Astrocyte of the cerebellum (primary cell): ENCODE measurements at regions not wholly inside any gene's neighbourhood (a gene's known extent, or its start where the extent isn't known, plus 50 kb on each side); places are given as distances from the start of the nearest gene placed in this dataset.

Source experiments
- DNase-seq: peaks from one replicate; pipeline ENCODE4 v3.0.0-alpha.2; 2011; ENCODE audit warnings: low read depth
- H3K4me3 ChIP-seq: 2 replicates; pipeline ENCODE4 v1.5.1; 2011; ENCODE audit warnings: mild to moderate bottlenecking, low read depth, low read length, moderate library complexity
- CTCF ChIP-seq: IDR thresholded peaks from 2 replicates; pipeline ENCODE4 v1.5.1; 2012; ENCODE audit warnings: low read length, low read depth, moderate library complexity, mild to moderate bottlenecking; ENCODE audit errors: missing control alignments
- in situ Hi-C: cut with HindIII; loops from 2 replicates; pipeline ENCODE4 v1.10.0; 2017; ENCODE audit warnings: low sequenced_read_pairs

GRCh38 chr2:43003702-43004101 is 211.3 kb upstream of the HAAO start:
- in situ Hi-C loops, result no loop called here
- no peak for DNase-seq
- H3K4me3 ChIP-seq, result no peak overlapping the region
- no peak for TF ChIP-seq CTCF

GRCh38 chr2:43001787-43002468 is 209.5 kb upstream of the HAAO start:
- no peak for DNase-seq
- in situ Hi-C loops, result no loop called here
- no peak for TF ChIP-seq CTCF
- no peak overlapping the region for H3K4me3 ChIP-seq

GRCh38 chr2:43001055-43001378 is 208.6 kb upstream of the HAAO start:
- TF ChIP-seq CTCF, result no peak
- H3K4me3 ChIP-seq, result no peak overlapping the region
- in situ Hi-C loops, result no loop called here
- no peak for DNase-seq

DNA sequence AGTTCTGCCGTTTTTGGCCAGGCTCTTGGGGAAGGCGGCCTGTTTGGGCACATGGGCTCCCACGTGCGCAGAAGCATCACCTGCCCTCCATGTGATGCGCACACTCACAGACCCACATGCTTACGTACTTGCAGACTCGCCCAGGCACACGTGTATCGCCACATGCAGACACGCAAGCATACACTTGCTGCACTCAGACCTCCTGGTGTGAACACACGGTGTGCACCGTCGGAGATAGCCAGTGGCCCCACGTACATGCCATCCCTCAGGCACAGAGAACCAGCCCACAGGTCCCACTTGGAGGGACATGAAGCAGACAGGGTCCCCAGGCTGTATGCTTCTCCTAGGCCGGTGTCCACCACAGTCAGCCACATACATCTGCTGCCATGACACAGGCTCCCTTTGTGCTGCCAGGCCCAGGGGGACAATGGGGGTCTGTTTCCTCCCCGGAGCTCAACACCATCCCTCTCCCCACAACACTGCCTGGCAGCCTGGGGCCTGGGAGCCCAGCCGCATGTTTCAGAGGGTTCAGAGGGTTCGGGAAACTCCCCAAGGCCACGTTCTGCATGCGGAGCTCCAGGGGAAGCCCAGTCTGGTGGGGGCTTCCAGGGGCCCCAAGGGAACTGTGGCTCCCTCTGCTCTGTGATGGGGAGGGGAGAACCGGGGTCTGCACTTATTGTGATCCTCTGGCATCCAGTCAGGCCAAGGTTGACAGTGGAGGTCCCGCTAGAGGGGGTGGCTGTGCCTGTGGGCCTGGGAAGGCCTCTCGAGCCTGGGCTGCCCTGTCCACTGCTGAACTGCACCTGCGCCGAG is 208.1 kb upstream of the HAAO start:
- in situ Hi-C loops, result no loop called here
- DNase-seq, result no peak
- H3K4me3 ChIP-seq, result no peak overlapping the region
- TF ChIP-seq CTCF, result no peak

DNA sequence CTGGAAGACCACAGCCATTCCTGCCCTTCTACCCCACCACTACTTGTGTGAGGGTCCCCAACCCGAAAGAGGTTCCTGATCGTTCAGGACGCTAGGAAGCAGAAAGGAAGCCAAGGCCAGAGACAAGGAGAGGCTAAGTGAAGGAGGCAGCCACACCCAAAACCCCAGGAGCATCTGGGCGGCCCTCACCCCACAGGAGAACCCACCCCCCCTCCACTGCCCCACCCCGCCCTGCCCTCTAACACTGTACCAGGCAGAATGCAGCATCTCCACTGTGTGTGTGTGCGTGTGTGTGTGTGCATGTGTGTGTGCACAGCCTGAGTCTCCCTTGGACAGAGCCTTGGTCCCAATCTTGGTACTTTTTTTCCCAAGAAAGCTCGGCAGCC is 207.5 kb upstream of the HAAO start:
- no peak for DNase-seq
- no peak overlapping the region for H3K4me3 ChIP-seq
- TF ChIP-seq CTCF, result no peak
- in situ Hi-C loops, result no loop called here

GRCh38 chr2:42999391-42999841 is 207.0 kb upstream of the HAAO start:
- DNase-seq, result no peak
- no peak overlapping the region for H3K4me3 ChIP-seq
- TF ChIP-seq CTCF, result no peak
- in situ Hi-C loops, result no loop called here
